IMR-90 (cell line): ENCODE measurements at regions not wholly inside any gene's neighbourhood (a gene's known extent, or its start where the extent isn't known, plus 50 kb on each side); places are given as distances from the start of the nearest gene placed in this dataset.
"Not testable (repeated sequence)": the region's sequence is repeated elsewhere in the genome, so short reads cannot be mapped to it uniquely, and the experiment has no call there.

ENCODE experiments used
- ATAC-seq: fragments of 200-7000 bp; cut with Tn5 transposase; 2 replicates; pipeline ENCODE4 v1.9.1; 2020; ENCODE audit warnings: low read depth, mild to moderate bottlenecking, moderate library complexity
- BruUV-seq: library from RNA; stranded (reverse); fragments of 400-500 nt; replicated peaks from 2 replicates; lab custom pipeline; 2021; lab: Mats Ljungman, UMichigan
- CTCF ChIA-PET: fragments of 300-600 bp; formaldehyde crosslinking; extraction: SDS; loops from one replicate; lab custom pipeline; 2021; ENCODE audit warnings: antibody characterized with exemption; lab: Yijun Ruan, JAX
- POLR2A ChIA-PET: fragments of 300-600 bp; sonication (Branson Sonifier 250); formaldehyde crosslinking; loops from one replicate; lab custom pipeline; 2022; ENCODE audit warnings: antibody characterized with exemption; ENCODE audit not compliant: unreplicated experiment; lab: Charles Lee
- DNase-seq: peaks from one replicate; pipeline ENCODE4 v3.0.0; 2013
- H2AFZ ChIP-seq: replicated peaks from 2 replicates; pipeline ENCODE3; 2013; ENCODE audit warnings: low read length, mild to moderate bottlenecking; ENCODE audit not compliant: poor library complexity
- H2AK5ac ChIP-seq: 2 replicates; pipeline ENCODE4 v1.6.1; 2013; ENCODE audit warnings: low read depth, low read length, inconsistent platforms
- H2AK9ac ChIP-seq: replicated peaks from 2 replicates; pipeline ENCODE3; 2013; ENCODE audit warnings: mild to moderate bottlenecking, low read depth, low read length, moderate library complexity; ENCODE audit not compliant: poor library complexity
- H2BK120ac ChIP-seq: 2 replicates; pipeline ENCODE4 v1.6.1; 2013; ENCODE audit warnings: low read depth, low read length, inconsistent platforms
- H2BK15ac ChIP-seq: 3 replicates; pipeline ENCODE4 v1.6.1; 2013; ENCODE audit warnings: low read depth, low read length, inconsistent platforms
- H2BK20ac ChIP-seq: 2 replicates; pipeline ENCODE4 v1.6.1; 2013; ENCODE audit warnings: low read depth, mild to moderate bottlenecking, inconsistent platforms, low read length, moderate library complexity
- H2BK5ac ChIP-seq: 2 replicates; pipeline ENCODE4 v1.6.1; 2013; ENCODE audit warnings: mild to moderate bottlenecking, low read depth, low read length, inconsistent platforms; ENCODE audit not compliant: poor library complexity, severe bottlenecking
- H3K14ac ChIP-seq: replicated peaks from 2 replicates; pipeline ENCODE4 v1.6.1; 2013; ENCODE audit warnings: low read depth, low read length, inconsistent platforms
- H3K18ac ChIP-seq: 2 replicates; pipeline ENCODE4 v1.6.1; 2013; ENCODE audit warnings: low read depth, low read length, control low read depth
- H3K23ac ChIP-seq: 2 replicates; pipeline ENCODE4 v1.6.1; 2013; ENCODE audit warnings: low read depth, low read length, inconsistent platforms
- H3K27ac ChIP-seq: 2 replicates; pipeline ENCODE4 v1.5.1; 2013; ENCODE audit warnings: mild to moderate bottlenecking, control low read depth, low read length; ENCODE audit not compliant: insufficient read depth
- H3K27me3 ChIP-seq: 2 replicates; pipeline ENCODE4 v1.6.1; 2013; ENCODE audit warnings: low read length; ENCODE audit not compliant: control insufficient read depth, insufficient read depth
- H3K36me3 ChIP-seq: 2 replicates; pipeline ENCODE4 v1.6.1; 2013; ENCODE audit warnings: low read length, mixed read lengths; ENCODE audit not compliant: control insufficient read depth, insufficient read depth
- H3K4ac ChIP-seq: 2 replicates; pipeline ENCODE4 v1.6.1; 2013; ENCODE audit warnings: low read depth, low read length, inconsistent platforms
- H3K4me1 ChIP-seq: 2 replicates; pipeline ENCODE4 v1.6.1; 2013; ENCODE audit warnings: low read length, mixed read lengths; ENCODE audit not compliant: control insufficient read depth, insufficient read depth
- H3K4me2 ChIP-seq: 2 replicates; pipeline ENCODE4 v1.6.1; 2013; ENCODE audit warnings: low read depth, mild to moderate bottlenecking, control low read depth, low read length, moderate library complexity
- H3K4me3 ChIP-seq: 2 replicates; pipeline ENCODE4 v1.5.1; 2013; ENCODE audit warnings: low read depth, mild to moderate bottlenecking, control low read depth, low read length, moderate library complexity; ENCODE audit not compliant: insufficient read depth
- H3K56ac ChIP-seq: 2 replicates; pipeline ENCODE4 v1.6.1; 2013; ENCODE audit warnings: low read length, inconsistent platforms; ENCODE audit not compliant: insufficient read depth; ENCODE audit errors: extremely low read depth
- H3K79me1 ChIP-seq, 2 experiments: 2 replicates each; pipeline ENCODE4 v1.6.1; 2013; ENCODE audit warnings: low read length in 2 of 2, inconsistent platforms in 1 of 2, low read depth in 1 of 2
- H3K9ac ChIP-seq: 2 replicates; pipeline ENCODE4 v1.6.1; 2013; ENCODE audit warnings: low read depth, low read length, control low read depth
- H3K9me1 ChIP-seq: 2 replicates; pipeline ENCODE4 v1.6.1; 2013; ENCODE audit warnings: low read length, inconsistent platforms; ENCODE audit not compliant: insufficient read depth
- H3K9me3 ChIP-seq: 2 replicates; pipeline ENCODE4 v1.6.1; 2013; ENCODE audit warnings: low read length; ENCODE audit not compliant: control insufficient read depth, insufficient read depth
- H4K20me1 ChIP-seq: 2 replicates; pipeline ENCODE4 v1.6.1; 2013; ENCODE audit warnings: low read length, inconsistent platforms; ENCODE audit not compliant: insufficient read depth
- H4K5ac ChIP-seq: 2 replicates; pipeline ENCODE4 v1.6.1; 2013; ENCODE audit warnings: mild to moderate bottlenecking, low read depth, low read length, control low read depth
- H4K8ac ChIP-seq, 2 experiments: 2 replicates each; pipeline ENCODE4 v1.6.1; 2013; ENCODE audit warnings: low read depth in 2 of 2, low read length in 2 of 2, control low read depth in 1 of 2, inconsistent platforms in 1 of 2
- H4K91ac ChIP-seq: 2 replicates; pipeline ENCODE4 v1.6.1; 2013; ENCODE audit warnings: low read depth, low read length, inconsistent platforms; ENCODE audit not compliant: insufficient read depth
- WGBS, 2 experiments: methylation state at CpG; one replicate each; pipeline versions ENCODE4 v1.1.5 to v1.1.7; 2013; ENCODE audit warnings: missing lambda C conversion rate in 2 of 2; ENCODE audit not compliant: insufficient read length in 1 of 2; ENCODE audit errors: extremely low coverage in 2 of 2; 5-methylcytosine and 5-hydroxymethylcytosine counted together
- dilution Hi-C: fragments of 300-500 bp; cut with HindIII; formaldehyde crosslinking; loops from one replicate; pipeline ENCODE4 v1.14.3; 2018; ENCODE audit warnings: low sequenced_read_pairs; ENCODE audit not compliant: unreplicated experiment
- in situ Hi-C: fragments of 300-500 bp; cut with MboI; formaldehyde crosslinking; loops from 3 replicates; pipeline ENCODE4 v1.14.3; 2019; ENCODE audit warnings: low sequenced_read_pairs, inconsistent platforms, mixed read lengths
- intact Hi-C: fragments of 100-400 bp; cut with micrococcal nuclease; formaldehyde crosslinking; loops from 2 replicates; pipeline ENCODE4 v1.10.0; 2022

GRCh38 chr14:53712901-53713300, 243.7 kb downstream of the BMP4 start:
- ATAC-seq, H4K5ac ChIP-seq, H3K14ac ChIP-seq, H3K36me3 ChIP-seq, H4K20me1 ChIP-seq, DNase-seq, H3K27me3 ChIP-seq, H3K56ac ChIP-seq, H3K79me1 ChIP-seq, H3K4me1 ChIP-seq, H4K8ac ChIP-seq, dilution Hi-C loops, H3K4me2 ChIP-seq, H2BK5ac ChIP-seq, H3K9me1 ChIP-seq, H3K9me3 ChIP-seq, H3K27ac ChIP-seq, H2AK5ac ChIP-seq, CTCF ChIA-PET, H2BK120ac ChIP-seq, H2BK15ac ChIP-seq, H4K91ac ChIP-seq, H3K9ac ChIP-seq, H3K4ac ChIP-seq, intact Hi-C loops, in situ Hi-C loops, H3K4me3 ChIP-seq, H2BK20ac ChIP-seq, POLR2A ChIA-PET, H3K18ac ChIP-seq, BruUV-seq, H2AK9ac ChIP-seq, H2AFZ ChIP-seq, H3K23ac ChIP-seq: not testable (repeated sequence)
- no CpG with 5 or more reads among the region's 3 CpGs for WGBS, 2 experiments
